Tongue (tissue), 1 donor: ENCODE measurements at regions not wholly inside any gene's neighbourhood (a gene's known extent, or its start where the extent isn't known, plus 50 kb on each side); places are given as distances from the start of the nearest gene placed in this dataset.

Experiments used
- DNase-seq: peaks from one replicate; pipeline ENCODE4 v3.0.0-alpha.2; 2015

DNA sequence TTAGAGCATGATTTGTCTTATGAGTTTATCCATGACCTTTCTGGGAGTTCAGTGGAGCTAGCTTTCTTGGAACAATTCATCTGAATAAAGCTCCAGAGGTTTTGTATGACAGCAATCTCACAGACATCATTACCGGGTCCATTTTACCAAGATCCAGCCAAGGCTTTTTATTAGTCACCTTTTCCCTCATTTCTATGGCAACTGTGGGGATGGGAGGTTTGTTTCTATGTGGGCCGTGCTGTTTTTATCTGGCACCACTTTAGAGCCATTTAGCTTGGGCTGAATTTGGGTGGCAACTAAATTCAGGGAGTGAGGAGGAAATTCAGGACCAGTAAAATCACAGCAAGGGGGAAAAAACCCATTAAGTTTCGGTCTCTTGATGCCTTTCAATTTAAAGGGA is 245.7 kb downstream of the NSG2 start:
- DNase-seq: no peak

DNA sequence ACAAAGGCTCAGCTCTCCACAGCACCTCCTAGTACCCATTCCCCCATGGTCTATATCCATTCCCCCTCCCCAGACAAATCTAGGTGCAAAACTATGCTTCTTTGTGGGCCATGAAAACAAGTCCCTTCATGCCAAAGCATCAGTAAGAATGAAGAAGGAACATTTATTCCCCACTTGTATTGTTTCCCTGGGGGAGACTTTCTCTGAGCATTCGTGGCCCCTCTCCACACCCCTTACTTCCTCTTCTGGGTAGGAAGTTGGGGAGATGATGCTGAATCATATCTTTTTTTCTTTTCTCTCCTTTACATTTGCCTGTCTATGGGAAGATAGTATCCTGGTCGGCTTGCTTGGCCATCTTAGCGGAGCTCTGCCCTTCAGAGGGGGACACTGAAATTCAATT is 246.8 kb downstream of the NSG2 start:
- no peak for DNase-seq

- no peak for DNase-seq
Observed at GRCh38 chr5:174293006-174293405, 247.5 kb downstream of the NSG2 start.

DNA sequence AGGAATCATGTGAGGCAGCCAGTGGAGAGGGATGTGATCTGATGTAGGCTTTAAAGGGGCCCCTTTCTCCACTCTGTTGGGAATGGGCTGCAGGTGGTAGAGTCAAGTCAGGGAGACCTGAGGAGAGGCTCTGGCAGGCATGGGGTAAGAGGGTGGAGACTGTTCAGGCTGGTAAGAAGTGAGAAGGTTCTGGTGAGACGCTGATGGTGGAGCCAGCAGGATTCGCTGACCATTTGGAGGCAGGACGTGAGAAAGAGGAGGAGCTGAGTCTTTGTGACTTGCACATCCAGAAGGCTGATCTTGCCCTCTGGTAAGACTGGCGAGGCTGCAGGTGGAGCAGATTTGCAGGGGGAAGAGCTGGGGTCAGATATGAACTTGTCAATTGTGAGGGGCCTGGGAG is 248.0 kb downstream of the NSG2 start:
- no peak for DNase-seq

- DNase-seq: no peak
Observed at GRCh38 chr5:174294891-174295620, 249.6 kb downstream of the NSG2 start.

DNA sequence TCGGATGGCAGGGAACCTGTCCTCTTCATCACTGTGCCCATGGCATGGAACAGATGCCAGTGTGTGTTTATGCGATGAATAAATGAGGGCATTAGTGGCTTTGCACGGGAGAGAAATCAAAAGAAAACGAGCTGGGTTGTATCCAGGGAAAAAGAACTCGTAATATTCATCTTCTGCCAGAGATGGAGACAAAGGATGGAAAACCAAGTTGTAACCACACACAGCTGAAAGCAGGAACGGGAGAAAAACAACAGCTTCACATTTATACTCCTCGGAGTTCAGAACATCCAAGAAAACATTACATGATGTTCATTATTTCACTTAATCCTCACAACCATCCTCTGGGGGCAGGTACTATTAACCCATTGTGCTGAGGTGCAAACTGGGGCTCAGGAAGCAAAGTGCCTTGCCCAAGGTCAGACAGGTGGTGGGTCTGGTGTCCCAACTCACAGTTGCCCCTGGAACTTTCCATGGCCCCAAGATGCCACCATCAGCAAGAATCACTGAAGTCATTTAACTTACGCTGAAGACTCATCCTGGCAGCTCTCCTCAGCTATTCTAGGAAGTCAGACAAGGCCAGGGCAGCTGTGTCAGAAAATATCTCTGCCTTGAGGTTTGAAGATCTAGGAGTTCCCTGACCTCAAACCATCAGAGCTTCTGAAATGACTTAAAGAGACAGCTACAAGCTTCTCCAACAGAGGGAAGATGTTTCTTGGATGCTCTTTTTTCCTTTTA is 250.4 kb downstream of the NSG2 start:
- no peak for DNase-seq

DNA sequence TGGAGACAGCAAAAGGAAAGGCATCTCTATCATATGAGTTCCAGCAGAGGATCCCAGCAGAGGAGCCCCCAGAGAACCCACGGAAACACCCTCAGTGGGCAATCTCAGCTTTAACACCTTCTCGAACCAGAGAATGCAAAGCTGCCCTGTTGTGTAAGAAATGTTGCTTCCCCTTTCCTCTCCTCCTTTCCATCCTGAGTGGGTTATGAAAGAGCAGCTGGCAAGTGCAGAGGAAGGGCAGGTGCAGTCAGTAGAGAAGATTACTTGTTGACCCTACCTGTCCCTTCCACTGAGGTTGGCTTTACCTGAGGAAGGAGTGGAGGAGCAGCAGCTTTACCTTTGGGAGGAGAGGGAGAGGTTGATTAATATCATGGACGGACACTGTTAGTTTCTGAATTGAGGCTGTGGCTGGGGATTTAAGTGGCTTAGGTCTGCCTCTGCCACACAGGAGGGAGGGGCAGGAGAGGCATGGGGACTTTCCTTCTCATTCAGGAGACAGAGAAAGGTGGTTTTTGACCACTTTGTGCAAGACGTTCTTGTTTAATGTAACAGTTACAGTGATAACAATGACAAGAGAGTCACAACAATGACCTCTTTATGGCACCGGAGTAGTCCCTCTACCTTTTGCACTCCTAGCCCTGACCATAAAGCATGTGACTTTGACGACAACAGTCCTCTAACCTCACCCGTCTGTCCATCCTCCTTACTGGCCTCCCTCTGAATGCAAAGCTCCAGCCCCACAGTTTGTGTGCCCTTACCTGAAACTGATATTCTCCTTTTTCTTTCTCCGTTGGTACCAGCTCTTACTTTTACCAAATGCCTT is 254.8 kb downstream of the NSG2 start:
- no peak for DNase-seq

DNA sequence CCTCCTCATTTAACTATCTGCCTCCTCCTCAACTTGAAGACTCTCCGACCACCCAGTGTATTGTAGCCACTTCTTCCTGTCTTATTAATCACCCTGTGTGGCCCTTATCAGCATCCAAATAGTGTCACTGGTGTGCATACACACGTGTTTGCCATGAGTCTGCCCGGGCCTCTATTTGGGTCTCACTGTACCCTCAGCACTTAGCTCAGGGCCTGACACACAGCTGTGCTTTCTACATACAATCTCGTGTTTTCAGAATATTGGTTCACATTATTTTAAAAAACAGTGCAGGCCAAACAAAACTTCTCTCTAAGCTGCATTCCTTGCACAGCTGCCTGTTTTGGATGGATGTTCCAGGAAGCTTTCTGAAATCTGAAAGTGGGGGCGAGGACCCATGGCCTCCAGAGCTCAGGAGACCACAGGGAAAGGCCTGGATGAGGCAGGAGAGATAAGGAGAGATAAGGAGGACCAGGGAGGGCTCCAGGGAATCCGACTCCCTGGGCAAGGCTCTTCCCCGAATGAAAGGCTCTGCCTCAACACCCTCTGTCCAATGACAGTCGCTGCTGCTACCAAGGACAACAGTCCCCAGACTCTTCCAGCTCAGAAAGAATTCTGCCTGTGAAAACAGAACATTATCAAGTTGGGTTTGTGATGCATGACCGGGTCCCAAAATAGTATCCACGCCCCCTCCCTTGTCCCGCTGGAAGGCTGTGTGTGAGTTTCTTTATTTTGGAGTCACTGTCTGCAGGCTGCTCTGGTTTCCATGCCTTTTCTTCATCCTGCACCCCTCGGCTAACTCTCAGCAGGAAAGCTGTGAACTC is 255.6 kb downstream of the NSG2 start:
- DNase-seq: peak; percentile 37

GRCh38 chr5:174301848-174302625 is 256.5 kb downstream of the NSG2 start:
- DNase-seq: no peak

GRCh38 chr5:174303035-174303434 is 257.5 kb downstream of the NSG2 start:
- DNase-seq: no peak

DNA sequence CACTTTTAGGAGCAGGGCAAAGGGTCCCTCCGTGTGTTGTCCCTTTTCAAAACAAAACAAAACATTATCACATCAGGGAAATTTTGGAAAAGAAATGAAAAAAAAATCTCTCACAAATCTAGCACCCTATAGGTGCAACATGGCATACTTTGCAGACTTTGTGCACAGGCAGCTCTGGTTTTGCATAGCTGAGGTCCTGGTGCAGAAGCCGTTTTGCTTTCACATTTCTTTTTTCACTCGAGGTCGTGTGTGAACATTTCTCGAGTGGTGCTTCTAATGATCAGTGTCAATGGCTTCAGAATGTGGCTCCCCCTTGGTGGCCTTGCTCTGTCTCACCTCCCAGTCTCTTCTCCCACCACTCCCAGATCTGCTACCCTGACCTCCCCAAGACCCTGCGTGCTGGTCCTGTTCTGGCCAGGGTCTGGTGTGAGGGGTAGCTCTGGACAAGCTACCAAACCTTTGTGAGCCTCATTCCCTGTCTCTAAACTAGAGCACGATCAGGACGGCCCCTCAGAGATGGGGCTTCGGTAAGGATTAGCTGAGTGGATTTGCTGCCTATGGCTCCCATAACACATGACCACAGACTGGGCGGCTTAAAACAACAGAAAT is 258.0 kb downstream of the NSG2 start:
- DNase-seq: no peak

DNA sequence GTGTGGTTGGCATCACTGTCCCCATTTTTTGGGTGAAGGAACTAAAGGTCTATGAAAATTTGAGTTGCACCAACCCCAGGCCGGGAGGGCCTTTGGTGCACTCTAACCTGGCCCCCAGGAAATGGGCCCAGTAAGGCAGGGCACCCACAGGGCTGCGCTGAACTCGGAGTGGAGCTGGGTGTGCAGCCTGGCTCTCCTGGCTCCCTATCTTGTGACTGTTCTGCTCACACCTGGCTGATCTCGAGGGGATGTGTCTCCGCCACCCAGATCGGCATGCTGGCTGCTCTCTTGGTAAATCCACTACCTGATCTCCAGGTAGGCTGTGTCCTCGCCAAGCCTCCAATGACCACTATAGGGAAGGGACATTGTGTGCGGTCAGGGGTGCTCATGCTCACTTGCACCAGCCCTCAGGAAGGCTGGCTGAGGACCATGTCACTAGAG is 259.8 kb downstream of the NSG2 start:
- DNase-seq: no peak

DNA sequence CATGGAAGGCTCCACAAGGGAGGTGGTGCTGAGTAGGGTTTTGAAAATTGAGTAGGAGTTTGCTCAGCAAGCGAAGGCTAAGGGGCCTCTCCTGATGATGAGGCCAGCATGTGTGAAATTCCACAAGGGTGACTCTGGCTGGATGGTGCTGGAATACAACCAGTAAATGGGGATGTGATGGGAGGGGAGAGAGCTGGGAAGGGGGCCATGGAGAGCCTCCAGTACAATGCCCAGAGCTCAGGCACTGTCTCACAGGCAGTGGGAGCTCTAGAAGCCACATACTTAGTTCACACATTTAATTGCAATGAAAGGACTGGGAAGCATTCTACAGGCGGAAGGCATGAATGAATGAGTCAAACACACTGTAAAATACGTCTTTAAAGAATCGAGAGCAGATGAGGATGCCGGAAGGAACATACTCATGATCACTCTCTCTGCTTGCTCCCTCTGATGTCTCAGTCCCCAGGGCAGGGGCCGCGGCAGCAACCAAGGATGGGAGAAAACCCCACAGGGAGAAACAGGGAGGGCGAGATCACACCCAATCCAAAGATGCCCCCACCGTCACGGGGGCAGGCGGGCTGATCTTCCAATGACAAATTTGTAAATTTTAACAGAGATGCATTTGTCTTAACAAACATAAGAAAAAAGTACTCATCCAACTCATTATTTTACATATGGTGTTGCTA is 261.0 kb downstream of the NSG2 start:
- no peak for DNase-seq

GRCh38 chr5:174307031-174307408 is 261.5 kb downstream of the NSG2 start:
- no peak for DNase-seq

GRCh38 chr5:174307656-174308271 is 262.3 kb downstream of the NSG2 start:
- DNase-seq: no peak

DNA sequence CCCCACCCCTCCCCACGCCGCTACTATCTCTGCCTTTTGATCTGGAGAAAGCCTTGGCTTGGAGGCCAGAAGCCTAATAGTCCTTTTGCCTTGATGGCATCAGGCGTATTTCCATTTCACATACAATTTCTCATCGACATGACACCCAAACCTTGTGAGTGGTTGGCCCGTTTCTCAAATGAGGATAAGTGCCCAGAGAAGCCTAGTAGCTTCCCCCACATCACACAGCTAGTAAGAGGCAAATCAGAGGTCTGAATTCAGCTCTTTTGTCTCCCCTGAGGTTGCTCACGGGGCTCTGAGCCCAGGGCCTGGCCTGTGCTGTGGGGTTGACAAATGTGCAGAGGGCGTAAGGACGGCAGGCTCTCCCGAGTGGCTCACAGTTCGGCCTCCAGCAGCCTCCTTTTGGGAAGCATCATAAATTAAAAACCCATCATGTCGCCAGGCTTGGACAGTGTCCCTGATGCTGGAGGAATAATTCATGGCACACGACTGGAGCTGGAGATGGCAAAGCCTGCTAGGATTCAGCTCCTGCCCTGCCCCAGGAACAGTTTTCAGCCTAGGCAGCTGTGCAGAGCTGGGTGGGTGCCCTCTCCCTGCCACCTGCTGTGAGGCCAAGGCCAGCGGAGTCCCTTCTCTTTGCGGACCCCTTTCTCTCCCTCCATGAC is 263.8 kb downstream of the NSG2 start:
- no peak for DNase-seq

DNA sequence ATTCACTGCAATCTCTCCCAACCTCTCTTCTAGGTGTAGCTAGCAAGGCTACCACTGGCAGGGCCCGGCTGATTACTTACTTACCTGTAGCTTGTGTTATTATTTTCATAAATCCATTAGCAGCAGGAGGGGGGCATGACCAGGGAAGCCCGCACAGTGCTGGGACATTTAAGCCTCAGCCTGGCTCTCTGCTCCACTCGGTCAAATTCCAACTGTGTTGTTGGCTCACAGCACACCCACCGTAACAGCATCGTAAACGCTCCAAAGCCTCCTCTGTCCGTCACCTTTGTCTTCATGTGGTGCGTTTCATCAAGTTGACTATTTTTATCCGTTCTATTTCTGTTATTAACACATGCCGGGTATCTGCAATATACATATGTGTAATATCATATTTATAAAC is 264.7 kb downstream of the NSG2 start:
- no peak for DNase-seq

- DNase-seq: no peak
Observed at GRCh38 chr5:174310706-174311105, 265.2 kb downstream of the NSG2 start.

DNA sequence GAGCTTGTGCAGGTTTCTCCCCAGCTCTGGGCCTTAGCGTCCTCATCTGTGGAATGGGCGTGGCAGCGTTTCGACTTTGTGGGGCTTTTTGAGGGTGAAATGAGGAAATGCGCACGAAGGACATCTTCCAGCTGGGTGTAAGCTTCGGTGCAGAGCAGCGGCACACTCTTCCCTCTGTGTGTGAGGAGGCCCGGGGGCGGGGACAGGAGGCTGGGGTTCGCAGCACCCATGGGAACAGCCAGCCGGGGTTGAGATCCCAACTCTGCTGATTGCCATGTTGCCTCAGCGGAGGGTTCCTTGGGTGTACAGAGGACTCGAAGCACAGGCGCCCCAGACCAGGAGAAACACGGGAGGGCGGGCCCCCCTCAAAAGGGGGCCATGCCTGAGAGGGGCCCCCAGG is 265.6 kb downstream of the NSG2 start:
- DNase-seq: no peak
